GM19372 (cell line): ENCODE measurements at regions not wholly inside any gene's neighbourhood (a gene's known extent, or its start where the extent isn't known, plus 50 kb on each side); places are given as distances from the start of the nearest gene placed in this dataset.
"Not testable (repeated sequence)": the region's sequence is repeated elsewhere in the genome, so short reads cannot be mapped to it uniquely, and the experiment has no call there.

Experiments
- ATAC-seq: cut with Tn5 transposase; IDR thresholded peaks from one replicate; pipeline ENCODE4 v1.9.1; 2021; ENCODE audit warnings: mild to moderate bottlenecking, low read depth, moderate library complexity; ENCODE audit not compliant: unreplicated experiment

GRCh38 chr9:115425601-115426000 is 307.6 kb upstream of the TNC start:
- no peak for ATAC-seq

GRCh38 chr9:115437418-115437817 is 319.5 kb upstream of the TNC start:
- ATAC-seq: no peak

- no peak for ATAC-seq
These were observed 321.7 kb upstream of the TNC start for GRCh38 chr9:115439641-115440040.

GRCh38 chr9:115442054-115442453 is 324.1 kb upstream of the TNC start:
- ATAC-seq: no peak

- no peak for ATAC-seq
These were observed 325.9 kb upstream of the TNC start for GRCh38 chr9:115443890-115444289.

GRCh38 chr9:115444959-115445358 is 327.0 kb upstream of the TNC start:
- no peak for ATAC-seq

GRCh38 chr9:115445655-115446054 is 327.7 kb upstream of the TNC start:
- no peak for ATAC-seq

- ATAC-seq: no peak
These were observed 338.6 kb upstream of the TNC start for GRCh38 chr9:115456515-115456914.

- no peak for ATAC-seq
These were observed 343.3 kb upstream of the TNC start for GRCh38 chr9:115461280-115461679.

- ATAC-seq: no peak
These were observed 344.7 kb upstream of the TNC start for GRCh38 chr9:115462623-115463022.

- no peak for ATAC-seq
These were observed 348.8 kb upstream of the TNC start for GRCh38 chr9:115466756-115467155.

- ATAC-seq: no peak
These were observed 351.9 kb upstream of the TNC start for GRCh38 chr9:115469841-115470240.

- not testable (repeated sequence) for ATAC-seq
These were observed 355.1 kb upstream of the TNC start for GRCh38 chr9:115473032-115473431.

GRCh38 chr9:115481769-115482168 is 363.8 kb upstream of the TNC start:
- ATAC-seq: no peak

GRCh38 chr9:115482747-115483146 is 364.8 kb upstream of the TNC start:
- ATAC-seq: no peak

- no peak for ATAC-seq
These were observed 374.9 kb upstream of the TNC start for GRCh38 chr9:115492869-115493268.

GRCh38 chr9:115494393-115494792 is 376.4 kb upstream of the TNC start:
- ATAC-seq: no peak

GRCh38 chr9:115495052-115495635 is 377.2 kb upstream of the TNC start:
- ATAC-seq: no peak

GRCh38 chr9:115495836-115496235 is 377.9 kb upstream of the TNC start:
- ATAC-seq: no peak

- ATAC-seq: no peak
These were observed 380.3 kb upstream of the TNC start for GRCh38 chr9:115498303-115498702.

- no peak for ATAC-seq
These were observed 389.2 kb upstream of the TNC start for GRCh38 chr9:115507148-115507547.

GRCh38 chr9:115513148-115513547 is 395.2 kb upstream of the TNC start:
- ATAC-seq: no peak

GRCh38 chr9:115514454-115514853 is 396.5 kb upstream of the TNC start:
- ATAC-seq: no peak
